IMR-90 (cell line): ENCODE measurements at regions not wholly inside any gene's neighbourhood (a gene's known extent, or its start where the extent isn't known, plus 50 kb on each side); places are given as distances from the start of the nearest gene placed in this dataset.

Source experiments
- ATAC-seq: fragments of 200-7000 bp; cut with Tn5 transposase; 2 replicates; pipeline ENCODE4 v1.9.1; 2020; ENCODE audit warnings: low read depth, mild to moderate bottlenecking, moderate library complexity
- BruUV-seq: library from RNA; stranded (reverse); fragments of 400-500 nt; replicated peaks from 2 replicates; lab custom pipeline; 2021; lab: Mats Ljungman, UMichigan
- CTCF ChIA-PET: fragments of 300-600 bp; formaldehyde crosslinking; extraction: SDS; loops from one replicate; lab custom pipeline; 2021; ENCODE audit warnings: antibody characterized with exemption; lab: Yijun Ruan, JAX
- POLR2A ChIA-PET: fragments of 300-600 bp; sonication (Branson Sonifier 250); formaldehyde crosslinking; loops from one replicate; lab custom pipeline; 2022; ENCODE audit warnings: antibody characterized with exemption; ENCODE audit not compliant: unreplicated experiment; lab: Charles Lee
- DNase-seq: peaks from one replicate; pipeline ENCODE4 v3.0.0; 2013
- H2AFZ ChIP-seq: replicated peaks from 2 replicates; pipeline ENCODE3; 2013; ENCODE audit warnings: low read length, mild to moderate bottlenecking; ENCODE audit not compliant: poor library complexity
- H2AK5ac ChIP-seq: 2 replicates; pipeline ENCODE4 v1.6.1; 2013; ENCODE audit warnings: low read depth, low read length, inconsistent platforms
- H2AK9ac ChIP-seq: replicated peaks from 2 replicates; pipeline ENCODE3; 2013; ENCODE audit warnings: mild to moderate bottlenecking, low read depth, low read length, moderate library complexity; ENCODE audit not compliant: poor library complexity
- H2BK120ac ChIP-seq: 2 replicates; pipeline ENCODE4 v1.6.1; 2013; ENCODE audit warnings: low read depth, low read length, inconsistent platforms
- H2BK15ac ChIP-seq: 3 replicates; pipeline ENCODE4 v1.6.1; 2013; ENCODE audit warnings: low read depth, low read length, inconsistent platforms
- H2BK20ac ChIP-seq: 2 replicates; pipeline ENCODE4 v1.6.1; 2013; ENCODE audit warnings: low read depth, mild to moderate bottlenecking, inconsistent platforms, low read length, moderate library complexity
- H2BK5ac ChIP-seq: 2 replicates; pipeline ENCODE4 v1.6.1; 2013; ENCODE audit warnings: mild to moderate bottlenecking, low read depth, low read length, inconsistent platforms; ENCODE audit not compliant: poor library complexity, severe bottlenecking
- H3K14ac ChIP-seq: replicated peaks from 2 replicates; pipeline ENCODE4 v1.6.1; 2013; ENCODE audit warnings: low read depth, low read length, inconsistent platforms
- H3K18ac ChIP-seq: 2 replicates; pipeline ENCODE4 v1.6.1; 2013; ENCODE audit warnings: low read depth, low read length, control low read depth
- H3K23ac ChIP-seq: 2 replicates; pipeline ENCODE4 v1.6.1; 2013; ENCODE audit warnings: low read depth, low read length, inconsistent platforms
- H3K27ac ChIP-seq: 2 replicates; pipeline ENCODE4 v1.5.1; 2013; ENCODE audit warnings: mild to moderate bottlenecking, control low read depth, low read length; ENCODE audit not compliant: insufficient read depth
- H3K27me3 ChIP-seq: 2 replicates; pipeline ENCODE4 v1.6.1; 2013; ENCODE audit warnings: low read length; ENCODE audit not compliant: control insufficient read depth, insufficient read depth
- H3K36me3 ChIP-seq: 2 replicates; pipeline ENCODE4 v1.6.1; 2013; ENCODE audit warnings: low read length, mixed read lengths; ENCODE audit not compliant: control insufficient read depth, insufficient read depth
- H3K4ac ChIP-seq: 2 replicates; pipeline ENCODE4 v1.6.1; 2013; ENCODE audit warnings: low read depth, low read length, inconsistent platforms
- H3K4me1 ChIP-seq: 2 replicates; pipeline ENCODE4 v1.6.1; 2013; ENCODE audit warnings: low read length, mixed read lengths; ENCODE audit not compliant: control insufficient read depth, insufficient read depth
- H3K4me2 ChIP-seq: 2 replicates; pipeline ENCODE4 v1.6.1; 2013; ENCODE audit warnings: low read depth, mild to moderate bottlenecking, control low read depth, low read length, moderate library complexity
- H3K4me3 ChIP-seq: 2 replicates; pipeline ENCODE4 v1.5.1; 2013; ENCODE audit warnings: low read depth, mild to moderate bottlenecking, control low read depth, low read length, moderate library complexity; ENCODE audit not compliant: insufficient read depth
- H3K56ac ChIP-seq: 2 replicates; pipeline ENCODE4 v1.6.1; 2013; ENCODE audit warnings: low read length, inconsistent platforms; ENCODE audit not compliant: insufficient read depth; ENCODE audit errors: extremely low read depth
- H3K79me1 ChIP-seq, 2 experiments: 2 replicates each; pipeline ENCODE4 v1.6.1; 2013; ENCODE audit warnings: low read length in 2 of 2, inconsistent platforms in 1 of 2, low read depth in 1 of 2
- H3K9ac ChIP-seq: 2 replicates; pipeline ENCODE4 v1.6.1; 2013; ENCODE audit warnings: low read depth, low read length, control low read depth
- H3K9me1 ChIP-seq: 2 replicates; pipeline ENCODE4 v1.6.1; 2013; ENCODE audit warnings: low read length, inconsistent platforms; ENCODE audit not compliant: insufficient read depth
- H3K9me3 ChIP-seq: 2 replicates; pipeline ENCODE4 v1.6.1; 2013; ENCODE audit warnings: low read length; ENCODE audit not compliant: control insufficient read depth, insufficient read depth
- H4K20me1 ChIP-seq: 2 replicates; pipeline ENCODE4 v1.6.1; 2013; ENCODE audit warnings: low read length, inconsistent platforms; ENCODE audit not compliant: insufficient read depth
- H4K5ac ChIP-seq: 2 replicates; pipeline ENCODE4 v1.6.1; 2013; ENCODE audit warnings: mild to moderate bottlenecking, low read depth, low read length, control low read depth
- H4K8ac ChIP-seq, 2 experiments: 2 replicates each; pipeline ENCODE4 v1.6.1; 2013; ENCODE audit warnings: low read depth in 2 of 2, low read length in 2 of 2, control low read depth in 1 of 2, inconsistent platforms in 1 of 2
- H4K91ac ChIP-seq: 2 replicates; pipeline ENCODE4 v1.6.1; 2013; ENCODE audit warnings: low read depth, low read length, inconsistent platforms; ENCODE audit not compliant: insufficient read depth
- BHLHE40 ChIP-seq: fragments of 150-350 bp; IDR thresholded peaks from 2 replicates; pipeline ENCODE4 v1.6.1; 2016; ENCODE audit warnings: mild to moderate bottlenecking, low read depth, low read length
- FOS ChIP-seq: fragments of 150-350 bp; IDR thresholded peaks from 2 replicates; pipeline ENCODE4 v1.6.1; 2016; ENCODE audit warnings: low read depth, low read length
- MAFK ChIP-seq: IDR thresholded peaks from 2 replicates; pipeline ENCODE4 v1.6.1; 2012; ENCODE audit warnings: low read depth, low read length, improper control_type of control experiment
- MAZ ChIP-seq: IDR thresholded peaks from 2 replicates; pipeline ENCODE4 v1.6.1; 2012; ENCODE audit warnings: low read depth, mild to moderate bottlenecking, low read length, improper control_type of control experiment, moderate library complexity, borderline replicate concordance
- MXI1 ChIP-seq: IDR thresholded peaks from 2 replicates; pipeline ENCODE4 v1.6.1; 2012; ENCODE audit warnings: low read depth, mild to moderate bottlenecking, low read length, moderate library complexity, borderline replicate concordance
- SMC3 ChIP-seq: fragments of 150-350 bp; IDR thresholded peaks from 2 replicates; pipeline ENCODE4 v1.6.1; 2016; ENCODE audit warnings: low read depth, mild to moderate bottlenecking, antibody characterized with exemption, low read length, moderate library complexity
- WGBS, 2 experiments: methylation state at CpG; one replicate each; pipeline versions ENCODE4 v1.1.5 to v1.1.7; 2013; ENCODE audit warnings: missing lambda C conversion rate in 2 of 2; ENCODE audit not compliant: insufficient read length in 1 of 2; ENCODE audit errors: extremely low coverage in 2 of 2; 5-methylcytosine and 5-hydroxymethylcytosine counted together
- dilution Hi-C: fragments of 300-500 bp; cut with HindIII; formaldehyde crosslinking; loops from one replicate; pipeline ENCODE4 v1.14.3; 2018; ENCODE audit warnings: low sequenced_read_pairs; ENCODE audit not compliant: unreplicated experiment
- in situ Hi-C: fragments of 300-500 bp; cut with MboI; formaldehyde crosslinking; loops from 3 replicates; pipeline ENCODE4 v1.14.3; 2019; ENCODE audit warnings: low sequenced_read_pairs, inconsistent platforms, mixed read lengths
- intact Hi-C: fragments of 100-400 bp; cut with micrococcal nuclease; formaldehyde crosslinking; loops from 2 replicates; pipeline ENCODE4 v1.10.0; 2022
- TF ChIP-seq, protein P1 (sequence below): conservative IDR thresholded peaks from 2 replicates; pipeline ENCODE4 v1.5.1; 2012; ENCODE audit warnings: mild to moderate bottlenecking, low read depth, low read length, improper control_type of control experiment

DNA sequence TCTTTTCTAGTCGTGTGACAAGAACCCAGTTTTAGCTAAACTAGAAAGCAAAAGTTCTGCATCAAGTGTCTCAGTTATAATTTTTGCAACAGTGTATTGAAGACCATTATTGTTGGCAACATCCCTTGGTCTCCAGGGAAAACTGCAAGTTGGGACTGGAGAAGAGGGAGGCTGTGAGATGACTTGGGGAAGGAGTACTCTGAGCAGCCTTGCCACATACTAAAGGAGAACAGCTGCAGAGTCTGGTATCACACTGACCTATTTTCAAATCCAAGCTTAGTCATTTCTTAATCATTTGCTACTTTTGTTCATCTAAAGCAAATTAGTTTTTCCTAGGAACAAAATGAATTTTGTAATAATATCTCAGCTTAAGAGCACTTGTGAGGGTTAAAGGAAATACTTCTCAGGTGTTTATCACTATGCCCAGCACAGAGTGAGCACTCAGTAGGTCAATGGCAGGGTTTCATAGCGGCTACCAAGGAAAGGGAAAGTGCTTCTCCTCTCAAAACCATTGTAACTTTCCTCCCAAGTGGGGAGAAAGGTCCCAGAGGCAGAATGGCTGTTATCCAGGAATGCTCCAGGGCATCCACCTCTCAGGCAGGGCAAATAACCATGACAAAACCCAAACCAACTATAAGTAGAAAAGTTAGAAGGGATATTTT is 247.1 kb downstream of the C11orf87 start:
- ATAC-seq = peak; percentile 40; the same call in 1 of the 2 replicates
- POLR2A ChIA-PET = no interaction called here

More for the DNA sequence above, 247.1 kb downstream of the C11orf87 start:
- TF ChIP-seq SMC3 (no peak), BHLHE40 (no peak), FOS (no peak), MAFK (no peak), MAZ (no peak), MXI1 (no peak)
- TF ChIP-seq, protein P1, sequence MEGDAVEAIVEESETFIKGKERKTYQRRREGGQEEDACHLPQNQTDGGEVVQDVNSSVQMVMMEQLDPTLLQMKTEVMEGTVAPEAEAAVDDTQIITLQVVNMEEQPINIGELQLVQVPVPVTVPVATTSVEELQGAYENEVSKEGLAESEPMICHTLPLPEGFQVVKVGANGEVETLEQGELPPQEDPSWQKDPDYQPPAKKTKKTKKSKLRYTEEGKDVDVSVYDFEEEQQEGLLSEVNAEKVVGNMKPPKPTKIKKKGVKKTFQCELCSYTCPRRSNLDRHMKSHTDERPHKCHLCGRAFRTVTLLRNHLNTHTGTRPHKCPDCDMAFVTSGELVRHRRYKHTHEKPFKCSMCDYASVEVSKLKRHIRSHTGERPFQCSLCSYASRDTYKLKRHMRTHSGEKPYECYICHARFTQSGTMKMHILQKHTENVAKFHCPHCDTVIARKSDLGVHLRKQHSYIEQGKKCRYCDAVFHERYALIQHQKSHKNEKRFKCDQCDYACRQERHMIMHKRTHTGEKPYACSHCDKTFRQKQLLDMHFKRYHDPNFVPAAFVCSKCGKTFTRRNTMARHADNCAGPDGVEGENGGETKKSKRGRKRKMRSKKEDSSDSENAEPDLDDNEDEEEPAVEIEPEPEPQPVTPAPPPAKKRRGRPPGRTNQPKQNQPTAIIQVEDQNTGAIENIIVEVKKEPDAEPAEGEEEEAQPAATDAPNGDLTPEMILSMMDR = no peak
- Histone ChIP-seq H3K4me1 (no peaks in the 10 kb centered on the region), H2BK20ac (no peak overlapping the region), H3K4me2 (no peak overlapping the region), H2BK5ac (no peak overlapping the region), H4K5ac (no peak overlapping the region), H4K8ac (no peak overlapping the region), H3K23ac (no peak overlapping the region), H3K9me1 (no peaks in the 10 kb centered on the region), H4K20me1 (no peaks in the 10 kb centered on the region), H3K9me3 (0 out of 2 replicates have a peak, but pooled peaks cover 3% of the 10 kb centered on the region), H3K18ac (no peak overlapping the region), H3K36me3 (no peaks in the 10 kb centered on the region), H3K4me3 (no peak overlapping the region), H3K27me3 (no peaks in the 10 kb centered on the region), H4K91ac (no peak overlapping the region), H2AK9ac (no peak overlapping the region), H3K14ac (no peak overlapping the region), H3K79me1 (no peaks in the 10 kb centered on the region), H2BK15ac (no peak overlapping the region), H2BK120ac (no peak overlapping the region), H3K9ac (no peak overlapping the region), H3K27ac (no peak overlapping the region), H3K56ac (no peak overlapping the region), H3K4ac (no peak overlapping the region), H2AK5ac (no peak overlapping the region), H2AFZ (no peak overlapping the region)
- in situ Hi-C loops = no loop called here
- BruUV-seq = no TSS peak
- CTCF ChIA-PET = no interaction called here
- intact Hi-C loops = no loop called here
- peak; percentile 1 for DNase-seq
- WGBS, 2 experiments = no CpG with 5 or more reads among the region's 2 CpGs
- dilution Hi-C loops = no loop called here
